DMS153 treated with DMSO at 0.1 percent for 48 hours (cell line): ENCODE measurements at regions not wholly inside any gene's neighbourhood (a gene's known extent, or its start where the extent isn't known, plus 50 kb on each side); places are given as distances from the start of the nearest gene placed in this dataset.

ENCODE experiments used
- DNase-seq: peaks from one replicate; lab custom pipeline; 2025; ENCODE audit not compliant: unreplicated experiment; lab: John Stamatoyannopoulos, UW

- DNase-seq: no peak
These were observed 1428.2 kb downstream of the MRPL39 start for GRCh38 chr21:24179110-24179509.

GRCh38 chr21:24175106-24175505, 1432.2 kb downstream of the MRPL39 start:
- DNase-seq: no peak

GRCh38 chr21:24171736-24172135, 1435.5 kb downstream of the MRPL39 start:
- no peak for DNase-seq

- DNase-seq: no peak
These were observed 1443.7 kb downstream of the MRPL39 start for GRCh38 chr21:24163539-24163938.

- DNase-seq: no peak
These were observed 1446.8 kb downstream of the MRPL39 start for GRCh38 chr21:24160528-24160927.

- DNase-seq: no peak
These were observed 1454.1 kb downstream of the MRPL39 start for GRCh38 chr21:24153137-24153536.

GRCh38 chr21:24150753-24151152, 1456.5 kb downstream of the MRPL39 start:
- DNase-seq: no peak

GRCh38 chr21:24148461-24148860, 1458.8 kb downstream of the MRPL39 start:
- no peak for DNase-seq

- no peak for DNase-seq
These were observed 1459.6 kb downstream of the MRPL39 start for GRCh38 chr21:24147674-24148073.

- no peak for DNase-seq
These were observed 1476.2 kb downstream of the MRPL39 start for GRCh38 chr21:24131056-24131455.

GRCh38 chr21:24127651-24128050, 1479.6 kb downstream of the MRPL39 start:
- no peak for DNase-seq

GRCh38 chr21:24123785-24124184, 1483.5 kb downstream of the MRPL39 start:
- no peak for DNase-seq

GRCh38 chr21:24118738-24119459, 1488.4 kb downstream of the MRPL39 start:
- no peak for DNase-seq

GRCh38 chr21:24115141-24115540, 1492.1 kb downstream of the MRPL39 start:
- DNase-seq: no peak

GRCh38 chr21:24112020-24112419, 1495.3 kb downstream of the MRPL39 start:
- no peak for DNase-seq

- DNase-seq: no peak
These were observed 1496.4 kb downstream of the MRPL39 start for GRCh38 chr21:24110846-24111245.

GRCh38 chr21:24097181-24097580, 1510.1 kb downstream of the MRPL39 start:
- no peak for DNase-seq

- no peak for DNase-seq
These were observed 1510.6 kb downstream of the MRPL39 start for GRCh38 chr21:24096651-24097050.

GRCh38 chr21:24093032-24093431, 1514.2 kb downstream of the MRPL39 start:
- DNase-seq: no peak

GRCh38 chr21:24076179-24076578, 1531.1 kb downstream of the MRPL39 start:
- no peak for DNase-seq

- DNase-seq: no peak
These were observed 1551.6 kb downstream of the MRPL39 start for GRCh38 chr21:24055696-24056095.

- no peak for DNase-seq
These were observed 1557.0 kb downstream of the MRPL39 start for GRCh38 chr21:24050231-24050630.

- DNase-seq: no peak
These were observed 1560.3 kb downstream of the MRPL39 start for GRCh38 chr21:24046829-24047443.
